IMR-90 (cell line): ENCODE measurements at regions not wholly inside any gene's neighbourhood (a gene's known extent, or its start where the extent isn't known, plus 50 kb on each side); places are given as distances from the start of the nearest gene placed in this dataset.

Source experiments
- ATAC-seq: fragments of 200-7000 bp; cut with Tn5 transposase; 2 replicates; pipeline ENCODE4 v1.9.1; 2020; ENCODE audit warnings: low read depth, mild to moderate bottlenecking, moderate library complexity
- BruUV-seq: library from RNA; stranded (reverse); fragments of 400-500 nt; replicated peaks from 2 replicates; lab custom pipeline; 2021; lab: Mats Ljungman, UMichigan
- CTCF ChIA-PET: fragments of 300-600 bp; formaldehyde crosslinking; extraction: SDS; loops from one replicate; lab custom pipeline; 2021; ENCODE audit warnings: antibody characterized with exemption; lab: Yijun Ruan, JAX
- POLR2A ChIA-PET: fragments of 300-600 bp; sonication (Branson Sonifier 250); formaldehyde crosslinking; loops from one replicate; lab custom pipeline; 2022; ENCODE audit warnings: antibody characterized with exemption; ENCODE audit not compliant: unreplicated experiment; lab: Charles Lee
- DNase-seq: peaks from one replicate; pipeline ENCODE4 v3.0.0; 2013
- H2AFZ ChIP-seq: replicated peaks from 2 replicates; pipeline ENCODE3; 2013; ENCODE audit warnings: low read length, mild to moderate bottlenecking; ENCODE audit not compliant: poor library complexity
- H2AK5ac ChIP-seq: 2 replicates; pipeline ENCODE4 v1.6.1; 2013; ENCODE audit warnings: low read depth, low read length, inconsistent platforms
- H2AK9ac ChIP-seq: replicated peaks from 2 replicates; pipeline ENCODE3; 2013; ENCODE audit warnings: mild to moderate bottlenecking, low read depth, low read length, moderate library complexity; ENCODE audit not compliant: poor library complexity
- H2BK120ac ChIP-seq: 2 replicates; pipeline ENCODE4 v1.6.1; 2013; ENCODE audit warnings: low read depth, low read length, inconsistent platforms
- H2BK15ac ChIP-seq: 3 replicates; pipeline ENCODE4 v1.6.1; 2013; ENCODE audit warnings: low read depth, low read length, inconsistent platforms
- H2BK20ac ChIP-seq: 2 replicates; pipeline ENCODE4 v1.6.1; 2013; ENCODE audit warnings: low read depth, mild to moderate bottlenecking, inconsistent platforms, low read length, moderate library complexity
- H2BK5ac ChIP-seq: 2 replicates; pipeline ENCODE4 v1.6.1; 2013; ENCODE audit warnings: mild to moderate bottlenecking, low read depth, low read length, inconsistent platforms; ENCODE audit not compliant: poor library complexity, severe bottlenecking
- H3K14ac ChIP-seq: replicated peaks from 2 replicates; pipeline ENCODE4 v1.6.1; 2013; ENCODE audit warnings: low read depth, low read length, inconsistent platforms
- H3K18ac ChIP-seq: 2 replicates; pipeline ENCODE4 v1.6.1; 2013; ENCODE audit warnings: low read depth, low read length, control low read depth
- H3K23ac ChIP-seq: 2 replicates; pipeline ENCODE4 v1.6.1; 2013; ENCODE audit warnings: low read depth, low read length, inconsistent platforms
- H3K27ac ChIP-seq: 2 replicates; pipeline ENCODE4 v1.5.1; 2013; ENCODE audit warnings: mild to moderate bottlenecking, control low read depth, low read length; ENCODE audit not compliant: insufficient read depth
- H3K27me3 ChIP-seq: 2 replicates; pipeline ENCODE4 v1.6.1; 2013; ENCODE audit warnings: low read length; ENCODE audit not compliant: control insufficient read depth, insufficient read depth
- H3K36me3 ChIP-seq: 2 replicates; pipeline ENCODE4 v1.6.1; 2013; ENCODE audit warnings: low read length, mixed read lengths; ENCODE audit not compliant: control insufficient read depth, insufficient read depth
- H3K4ac ChIP-seq: 2 replicates; pipeline ENCODE4 v1.6.1; 2013; ENCODE audit warnings: low read depth, low read length, inconsistent platforms
- H3K4me1 ChIP-seq: 2 replicates; pipeline ENCODE4 v1.6.1; 2013; ENCODE audit warnings: low read length, mixed read lengths; ENCODE audit not compliant: control insufficient read depth, insufficient read depth
- H3K4me2 ChIP-seq: 2 replicates; pipeline ENCODE4 v1.6.1; 2013; ENCODE audit warnings: low read depth, mild to moderate bottlenecking, control low read depth, low read length, moderate library complexity
- H3K4me3 ChIP-seq: 2 replicates; pipeline ENCODE4 v1.5.1; 2013; ENCODE audit warnings: low read depth, mild to moderate bottlenecking, control low read depth, low read length, moderate library complexity; ENCODE audit not compliant: insufficient read depth
- H3K56ac ChIP-seq: 2 replicates; pipeline ENCODE4 v1.6.1; 2013; ENCODE audit warnings: low read length, inconsistent platforms; ENCODE audit not compliant: insufficient read depth; ENCODE audit errors: extremely low read depth
- H3K79me1 ChIP-seq, 2 experiments: 2 replicates each; pipeline ENCODE4 v1.6.1; 2013; ENCODE audit warnings: low read length in 2 of 2, inconsistent platforms in 1 of 2, low read depth in 1 of 2
- H3K9ac ChIP-seq: 2 replicates; pipeline ENCODE4 v1.6.1; 2013; ENCODE audit warnings: low read depth, low read length, control low read depth
- H3K9me1 ChIP-seq: 2 replicates; pipeline ENCODE4 v1.6.1; 2013; ENCODE audit warnings: low read length, inconsistent platforms; ENCODE audit not compliant: insufficient read depth
- H3K9me3 ChIP-seq: 2 replicates; pipeline ENCODE4 v1.6.1; 2013; ENCODE audit warnings: low read length; ENCODE audit not compliant: control insufficient read depth, insufficient read depth
- H4K20me1 ChIP-seq: 2 replicates; pipeline ENCODE4 v1.6.1; 2013; ENCODE audit warnings: low read length, inconsistent platforms; ENCODE audit not compliant: insufficient read depth
- H4K5ac ChIP-seq: 2 replicates; pipeline ENCODE4 v1.6.1; 2013; ENCODE audit warnings: mild to moderate bottlenecking, low read depth, low read length, control low read depth
- H4K8ac ChIP-seq, 2 experiments: 2 replicates each; pipeline ENCODE4 v1.6.1; 2013; ENCODE audit warnings: low read depth in 2 of 2, low read length in 2 of 2, control low read depth in 1 of 2, inconsistent platforms in 1 of 2
- H4K91ac ChIP-seq: 2 replicates; pipeline ENCODE4 v1.6.1; 2013; ENCODE audit warnings: low read depth, low read length, inconsistent platforms; ENCODE audit not compliant: insufficient read depth
- SMC3 ChIP-seq: fragments of 150-350 bp; IDR thresholded peaks from 2 replicates; pipeline ENCODE4 v1.6.1; 2016; ENCODE audit warnings: low read depth, mild to moderate bottlenecking, antibody characterized with exemption, low read length, moderate library complexity
- WGBS, 2 experiments: methylation state at CpG; one replicate each; pipeline versions ENCODE4 v1.1.5 to v1.1.7; 2013; ENCODE audit warnings: missing lambda C conversion rate in 2 of 2; ENCODE audit not compliant: insufficient read length in 1 of 2; ENCODE audit errors: extremely low coverage in 2 of 2; 5-methylcytosine and 5-hydroxymethylcytosine counted together
- dilution Hi-C: fragments of 300-500 bp; cut with HindIII; formaldehyde crosslinking; loops from one replicate; pipeline ENCODE4 v1.14.3; 2018; ENCODE audit warnings: low sequenced_read_pairs; ENCODE audit not compliant: unreplicated experiment
- in situ Hi-C: fragments of 300-500 bp; cut with MboI; formaldehyde crosslinking; loops from 3 replicates; pipeline ENCODE4 v1.14.3; 2019; ENCODE audit warnings: low sequenced_read_pairs, inconsistent platforms, mixed read lengths
- intact Hi-C: fragments of 100-400 bp; cut with micrococcal nuclease; formaldehyde crosslinking; loops from 2 replicates; pipeline ENCODE4 v1.10.0; 2022
- TF ChIP-seq, protein P1 (sequence below): conservative IDR thresholded peaks from 2 replicates; pipeline ENCODE4 v1.5.1; 2012; ENCODE audit warnings: mild to moderate bottlenecking, low read depth, low read length, improper control_type of control experiment

DNA sequence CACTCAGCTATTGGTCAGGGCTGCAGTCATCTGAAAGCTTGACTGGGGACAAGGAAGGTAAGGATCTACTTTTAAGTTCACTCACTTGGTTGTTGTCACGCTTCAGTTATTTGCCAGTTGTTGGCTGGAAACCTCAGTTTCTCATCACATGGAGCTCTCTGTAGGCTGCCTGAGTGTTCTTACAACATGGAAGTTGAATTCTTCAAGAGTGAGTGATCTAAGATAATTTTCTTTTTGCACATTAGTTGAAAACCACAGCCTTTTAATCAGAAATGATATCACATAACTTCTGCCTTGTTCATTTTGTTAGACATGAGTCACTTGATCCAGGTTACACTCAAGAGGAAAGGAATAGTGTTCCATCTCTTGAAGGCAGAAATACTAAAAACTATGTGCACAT is 552.7 kb downstream of the RAPGEF2 start:
- H3K4me1 ChIP-seq = no peaks in the 10 kb centered on the region
- intact Hi-C loops = no loop called here
- no peaks in the 10 kb centered on the region for H3K79me1 ChIP-seq
- no peak overlapping the region for H3K18ac ChIP-seq
- no peak overlapping the region for H2BK20ac ChIP-seq
- H2AFZ ChIP-seq = no peak overlapping the region
- H3K4me2 ChIP-seq = no peak overlapping the region
- H4K91ac ChIP-seq = no peak overlapping the region
- in situ Hi-C loops = no loop called here
- no peak overlapping the region for H3K4ac ChIP-seq
- H4K8ac ChIP-seq = no peak overlapping the region
- no peaks in the 10 kb centered on the region for H3K27me3 ChIP-seq
- H3K9me3 ChIP-seq = peaks cover 2% of the 10 kb centered on the region
- no peak overlapping the region for H4K5ac ChIP-seq
- dilution Hi-C loops = no loop called here
- H3K27ac ChIP-seq = no peak overlapping the region
- no peaks in the 10 kb centered on the region for H3K36me3 ChIP-seq
- no peak overlapping the region for H3K23ac ChIP-seq
- H3K14ac ChIP-seq = no peak overlapping the region
- DNase-seq (no peak), ATAC-seq (no peak)
- H3K4me3 ChIP-seq = no peak overlapping the region
- no CpG with 5 or more reads among the region's 1 CpG for WGBS, 2 experiments
- ChIA-PET CTCF (no interaction called here), POLR2A (no interaction called here)
- H2BK5ac ChIP-seq = no peak overlapping the region
- no peaks in the 10 kb centered on the region for H3K9me1 ChIP-seq
- no peak for TF ChIP-seq SMC3
- TF ChIP-seq, protein P1, sequence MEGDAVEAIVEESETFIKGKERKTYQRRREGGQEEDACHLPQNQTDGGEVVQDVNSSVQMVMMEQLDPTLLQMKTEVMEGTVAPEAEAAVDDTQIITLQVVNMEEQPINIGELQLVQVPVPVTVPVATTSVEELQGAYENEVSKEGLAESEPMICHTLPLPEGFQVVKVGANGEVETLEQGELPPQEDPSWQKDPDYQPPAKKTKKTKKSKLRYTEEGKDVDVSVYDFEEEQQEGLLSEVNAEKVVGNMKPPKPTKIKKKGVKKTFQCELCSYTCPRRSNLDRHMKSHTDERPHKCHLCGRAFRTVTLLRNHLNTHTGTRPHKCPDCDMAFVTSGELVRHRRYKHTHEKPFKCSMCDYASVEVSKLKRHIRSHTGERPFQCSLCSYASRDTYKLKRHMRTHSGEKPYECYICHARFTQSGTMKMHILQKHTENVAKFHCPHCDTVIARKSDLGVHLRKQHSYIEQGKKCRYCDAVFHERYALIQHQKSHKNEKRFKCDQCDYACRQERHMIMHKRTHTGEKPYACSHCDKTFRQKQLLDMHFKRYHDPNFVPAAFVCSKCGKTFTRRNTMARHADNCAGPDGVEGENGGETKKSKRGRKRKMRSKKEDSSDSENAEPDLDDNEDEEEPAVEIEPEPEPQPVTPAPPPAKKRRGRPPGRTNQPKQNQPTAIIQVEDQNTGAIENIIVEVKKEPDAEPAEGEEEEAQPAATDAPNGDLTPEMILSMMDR = no peak
- H2BK120ac ChIP-seq = no peak overlapping the region
- no peaks in the 10 kb centered on the region for H4K20me1 ChIP-seq
- no TSS peak for BruUV-seq
- H3K56ac ChIP-seq = no peak overlapping the region
- no peak overlapping the region for H3K9ac ChIP-seq
- H2AK5ac ChIP-seq = no peak overlapping the region
- no peak overlapping the region for H2BK15ac ChIP-seq
- H2AK9ac ChIP-seq = no peak overlapping the region
